Lung (tissue), 11 donors: ENCODE measurements at regions not wholly inside any gene's neighbourhood (a gene's known extent, or its start where the extent isn't known, plus 50 kb on each side); places are given as distances from the start of the nearest gene placed in this dataset.

Experiments
- ATAC-seq: fragments of 200-7000 bp; cut with Tn5 transposase; one replicate; pipeline ENCODE4 v1.9.1; 2020; ENCODE audit warnings: moderate number of reproducible peaks; ENCODE audit not compliant: insufficient read depth, low FRiP score
- DNase-seq, 3 donors: peaks; one replicate each; pipeline ENCODE4 v3.0.0-alpha.2; 2013 to 2017
- H3K27ac ChIP-seq, 2 donors: one replicate each; pipeline ENCODE4 v1.5.1; 2013; ENCODE audit warnings: mild to moderate bottlenecking in 2 of 2, moderate library complexity in 2 of 2, control low read depth in 1 of 2, inconsistent platforms in 1 of 2, low read depth in 1 of 2, low read length in 1 of 2
- H3K27me3 ChIP-seq, 3 donors: one replicate each; pipeline ENCODE4 v1.5.1; 2013; ENCODE audit warnings: low read length in 2 of 3; ENCODE audit not compliant: control insufficient read depth in 3 of 3, insufficient read depth in 3 of 3
- H3K36me3 ChIP-seq, 4 donors: one replicate each; pipeline ENCODE4 v1.5.1; 2013; ENCODE audit warnings: low read length in 4 of 4, mild to moderate bottlenecking in 1 of 4, moderate library complexity in 1 of 4; ENCODE audit not compliant: control insufficient read depth in 4 of 4, insufficient read depth in 4 of 4
- H3K4me1 ChIP-seq, 5 donors: one replicate each; pipeline ENCODE4 v1.5.1; 2013; ENCODE audit warnings: low read length in 5 of 5, mild to moderate bottlenecking in 2 of 5, moderate library complexity in 1 of 5; ENCODE audit not compliant: control insufficient read depth in 5 of 5, insufficient read depth in 5 of 5
- H3K4me3 ChIP-seq: one replicate; pipeline ENCODE4 v1.5.1; 2013; ENCODE audit warnings: mild to moderate bottlenecking, control low read depth, moderate library complexity
- H3K9ac ChIP-seq, 2 donors: one replicate each; pipeline ENCODE4 v1.5.1; 2013; ENCODE audit warnings: low read length in 2 of 2, control low read depth in 1 of 2; ENCODE audit not compliant: insufficient read depth in 1 of 2
- H3K9me3 ChIP-seq, 4 donors: one replicate each; pipeline ENCODE4 v1.5.1; 2013; ENCODE audit warnings: low read length in 3 of 4, mild to moderate bottlenecking in 1 of 4, moderate library complexity in 1 of 4; ENCODE audit not compliant: control insufficient read depth in 4 of 4, insufficient read depth in 3 of 4
- WGBS, 2 donors: extraction: QIAGEN DNeasy Blood & Tissue Kit; methylation state at CpG; one replicate each; pipeline ENCODE4 v1.1.7; 2013; 5-methylcytosine and 5-hydroxymethylcytosine counted together
- TF ChIP-seq, protein P1 (sequence below): IDR thresholded peaks from 2 replicates; pipeline ENCODE4 v1.5.1; 2012; ENCODE audit warnings: mild to moderate bottlenecking; ENCODE audit errors: control extremely low read depth, extremely low read depth
- donor health status: control.
- donor health status: control.
- donor health status: Bipolar disorder and iron deficiency.
- donor health status: healthy.
- donor health status: DM: yes; HTN: yes; CAD: no.

DNA sequence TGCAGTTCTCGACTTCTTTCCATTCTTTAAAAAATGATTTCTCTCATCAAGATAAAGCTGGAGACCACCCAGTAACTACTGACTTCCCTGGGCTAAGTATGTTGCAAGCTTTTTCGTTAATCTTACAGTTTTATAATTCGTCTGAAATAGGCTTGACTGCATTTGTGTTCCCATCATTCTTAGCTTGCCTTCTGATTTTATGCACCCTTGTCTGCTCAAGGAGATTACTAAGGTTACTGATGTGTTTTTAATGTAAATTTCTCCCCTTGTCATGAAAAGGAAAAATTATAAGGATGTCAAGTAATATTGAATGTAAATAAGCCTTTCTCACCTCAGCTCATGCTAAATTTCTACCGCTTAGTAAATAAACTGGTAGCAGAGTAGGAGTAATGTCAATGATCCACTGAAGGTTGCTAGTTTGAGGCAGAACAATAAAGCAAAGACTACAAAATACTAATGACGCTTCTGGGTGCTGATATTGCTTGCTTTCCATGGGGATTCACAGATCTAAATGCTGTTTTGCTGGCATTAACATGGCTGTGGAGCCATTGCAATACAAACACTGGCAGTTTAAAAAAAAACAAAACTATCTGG, 91.9 kb upstream of the CDH20 start:
- H3K9ac ChIP-seq = no peak overlapping the region
- no peaks in the 10 kb centered on the region for H3K4me1 ChIP-seq
- 82 to 84% methylated on average over 5 of the region's 5 CpGs for WGBS, 2 donors
- no peaks in the 10 kb centered on the region for H3K27me3 ChIP-seq
- TF ChIP-seq, protein P1, sequence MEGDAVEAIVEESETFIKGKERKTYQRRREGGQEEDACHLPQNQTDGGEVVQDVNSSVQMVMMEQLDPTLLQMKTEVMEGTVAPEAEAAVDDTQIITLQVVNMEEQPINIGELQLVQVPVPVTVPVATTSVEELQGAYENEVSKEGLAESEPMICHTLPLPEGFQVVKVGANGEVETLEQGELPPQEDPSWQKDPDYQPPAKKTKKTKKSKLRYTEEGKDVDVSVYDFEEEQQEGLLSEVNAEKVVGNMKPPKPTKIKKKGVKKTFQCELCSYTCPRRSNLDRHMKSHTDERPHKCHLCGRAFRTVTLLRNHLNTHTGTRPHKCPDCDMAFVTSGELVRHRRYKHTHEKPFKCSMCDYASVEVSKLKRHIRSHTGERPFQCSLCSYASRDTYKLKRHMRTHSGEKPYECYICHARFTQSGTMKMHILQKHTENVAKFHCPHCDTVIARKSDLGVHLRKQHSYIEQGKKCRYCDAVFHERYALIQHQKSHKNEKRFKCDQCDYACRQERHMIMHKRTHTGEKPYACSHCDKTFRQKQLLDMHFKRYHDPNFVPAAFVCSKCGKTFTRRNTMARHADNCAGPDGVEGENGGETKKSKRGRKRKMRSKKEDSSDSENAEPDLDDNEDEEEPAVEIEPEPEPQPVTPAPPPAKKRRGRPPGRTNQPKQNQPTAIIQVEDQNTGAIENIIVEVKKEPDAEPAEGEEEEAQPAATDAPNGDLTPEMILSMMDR = no peak
- H3K27ac ChIP-seq = no peak overlapping the region
- DNase-seq = no peak
- H3K36me3 ChIP-seq = no peaks in the 10 kb centered on the region
- H3K4me3 ChIP-seq = no peak overlapping the region
- peaks cover 0 to 5% (median 0%) of the 10 kb centered on the region in 4 donors for H3K9me3 ChIP-seq
- ATAC-seq = no peak

DNA sequence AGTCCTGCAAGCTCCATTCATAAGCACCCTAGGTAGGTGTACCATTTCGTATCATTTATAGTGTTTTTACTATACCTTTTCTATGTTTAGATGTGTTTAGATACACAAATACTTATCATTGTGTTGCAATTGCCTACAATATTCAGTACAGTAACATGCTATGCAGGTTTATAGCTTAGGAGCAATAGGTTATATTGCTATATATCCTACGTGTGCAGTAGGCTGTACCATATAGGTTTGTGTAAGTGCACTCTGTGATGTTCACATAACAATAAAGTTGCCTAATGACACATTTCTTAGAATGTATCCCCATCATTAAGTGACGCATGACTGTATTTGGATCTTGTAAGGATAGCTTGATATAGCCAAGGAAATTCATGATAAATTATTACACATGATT, 88.6 kb upstream of the CDH20 start:
- ATAC-seq (no peak), DNase-seq (no peak)
- no peaks in the 10 kb centered on the region for H3K4me1 ChIP-seq
- no peak overlapping the region for H3K9ac ChIP-seq
- H3K27me3 ChIP-seq = no peaks in the 10 kb centered on the region
- TF ChIP-seq, protein P1 = no peak
- H3K4me3 ChIP-seq = no peak overlapping the region
- H3K9me3 ChIP-seq = no peaks in the 10 kb centered on the region
- 87 to 93% methylated on average over 3 of the region's 3 CpGs for WGBS, 2 donors
- no peak overlapping the region for H3K27ac ChIP-seq
- H3K36me3 ChIP-seq = no peaks in the 10 kb centered on the region

DNA sequence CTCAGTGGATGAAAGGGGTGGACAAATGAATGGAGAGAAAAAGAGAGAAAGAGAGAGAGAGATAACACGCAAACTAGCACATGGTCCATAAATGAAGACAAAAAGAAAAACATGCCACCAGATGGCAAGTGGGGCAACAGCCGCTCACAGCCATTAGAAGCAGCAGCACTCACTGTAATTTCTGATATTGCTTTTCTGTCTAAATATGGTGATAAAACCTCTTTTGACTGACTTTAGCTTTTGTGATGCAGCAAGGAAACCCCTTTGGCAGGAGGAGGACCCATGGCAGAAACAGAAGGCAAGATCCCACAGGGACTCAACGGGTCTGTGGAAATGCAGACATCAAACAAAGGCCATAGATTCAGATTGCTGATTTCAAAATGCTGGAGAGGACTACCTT, 88.0 kb upstream of the CDH20 start:
- no peaks in the 10 kb centered on the region for H3K36me3 ChIP-seq
- no peaks in the 10 kb centered on the region for H3K9me3 ChIP-seq
- H3K4me1 ChIP-seq = no peaks in the 10 kb centered on the region
- WGBS, 2 donors = 76 to 88% methylated on average over 3 of the region's 3 CpGs
- no peak for ATAC-seq
- TF ChIP-seq, protein P1 = no peak
- no peak overlapping the region for H3K9ac ChIP-seq
- H3K4me3 ChIP-seq = no peak overlapping the region
- H3K27me3 ChIP-seq = no peaks in the 10 kb centered on the region
- no peak for DNase-seq
- H3K27ac ChIP-seq = no peak overlapping the region

DNA sequence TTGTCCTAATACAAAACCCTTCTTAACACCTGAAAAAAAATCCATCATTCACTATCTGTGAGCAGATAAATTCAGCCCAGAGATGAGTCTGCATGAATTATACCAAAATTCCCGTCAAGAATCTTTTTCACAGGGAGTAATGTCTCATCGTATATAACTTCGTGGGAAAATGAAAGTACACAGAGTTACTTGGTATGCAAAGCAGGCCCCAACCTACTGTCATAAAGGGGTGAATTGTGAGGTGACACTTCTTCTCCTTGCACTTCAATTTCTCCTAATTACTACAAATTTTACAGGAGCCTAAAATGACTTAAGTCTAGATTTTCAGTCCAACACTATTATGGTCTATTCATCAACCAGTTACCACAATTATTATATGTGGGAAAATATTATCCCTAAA, 84.6 kb upstream of the CDH20 start:
- TF ChIP-seq, protein P1 = no peak
- no peak for DNase-seq
- H3K9me3 ChIP-seq = no peaks in the 10 kb centered on the region
- WGBS, 2 donors = 53 to 76% methylated on average over 3 of the region's 3 CpGs
- H3K4me1 ChIP-seq = no peaks in the 10 kb centered on the region
- no peak overlapping the region for H3K27ac ChIP-seq
- ATAC-seq = no peak
- no peaks in the 10 kb centered on the region for H3K36me3 ChIP-seq
- H3K27me3 ChIP-seq = no peaks in the 10 kb centered on the region
- H3K4me3 ChIP-seq = no peak overlapping the region
- H3K9ac ChIP-seq = no peak overlapping the region
